Trophoblast cell (in vitro differentiated cells and primary cell): ENCODE measurements at regions not wholly inside any gene's neighbourhood (a gene's known extent, or its start where the extent isn't known, plus 50 kb on each side); places are given as distances from the start of the nearest gene placed in this dataset.

Experiments used
- DNase-seq, 2 donors: peaks; one replicate each; pipeline ENCODE4 v3.0.0-alpha.2; 2016
- H2AFZ ChIP-seq: 2 replicates; pipeline ENCODE4 v1.6.1; 2013; ENCODE audit warnings: low read length, moderate library complexity, mild to moderate bottlenecking; ENCODE audit not compliant: insufficient read depth, poor library complexity
- H2AK5ac ChIP-seq: 2 replicates; pipeline ENCODE4 v1.6.1; 2013; ENCODE audit warnings: mild to moderate bottlenecking, low read length
- H2BK120ac ChIP-seq: 2 replicates; pipeline ENCODE4 v1.6.1; 2013; ENCODE audit warnings: low read length, mild to moderate bottlenecking, moderate library complexity; ENCODE audit not compliant: insufficient read depth, poor library complexity
- H2BK12ac ChIP-seq: 2 replicates; pipeline ENCODE4 v1.6.1; 2013; ENCODE audit warnings: mild to moderate bottlenecking, low read length, moderate library complexity
- H2BK5ac ChIP-seq: 2 replicates; pipeline ENCODE4 v1.6.1; 2013; ENCODE audit warnings: low read length, low read depth, moderate library complexity, mild to moderate bottlenecking; ENCODE audit not compliant: poor library complexity
- H3K14ac ChIP-seq: 2 replicates; pipeline ENCODE4 v1.6.1; 2013; ENCODE audit warnings: mild to moderate bottlenecking, low read length
- H3K18ac ChIP-seq: 2 replicates; pipeline ENCODE4 v1.6.1; 2013; ENCODE audit warnings: mild to moderate bottlenecking, low read length
- H3K23ac ChIP-seq: 2 replicates; pipeline ENCODE4 v1.6.1; 2013; ENCODE audit warnings: low read length
- H3K27ac ChIP-seq: 2 replicates; pipeline ENCODE4 v1.5.1; 2013; ENCODE audit warnings: low read depth, mild to moderate bottlenecking, inconsistent platforms, low read length, moderate library complexity
- H3K27me3 ChIP-seq: 2 replicates; pipeline ENCODE4 v1.6.1; 2013; ENCODE audit warnings: inconsistent platforms, mild to moderate bottlenecking, low read length, moderate library complexity; ENCODE audit not compliant: insufficient read depth
- H3K36me3 ChIP-seq, 2 experiments: 1 replicate in 1 of 2; 2 replicates in 1 of 2; pipeline ENCODE4 v1.6.1; 2013; ENCODE audit warnings: low read length in 2 of 2, mild to moderate bottlenecking in 2 of 2, moderate library complexity in 1 of 2; ENCODE audit not compliant: insufficient read depth in 2 of 2, control insufficient read depth in 1 of 2
- H3K4ac ChIP-seq: 2 replicates; pipeline ENCODE4 v1.6.1; 2013; ENCODE audit warnings: low read depth, mild to moderate bottlenecking, low read length, moderate library complexity
- H3K4me1 ChIP-seq, 2 experiments: 1 replicate in 1 of 2; 2 replicates in 1 of 2; pipeline ENCODE4 v1.6.1; 2013; ENCODE audit warnings: low read length in 2 of 2, mild to moderate bottlenecking in 2 of 2, moderate library complexity in 1 of 2; ENCODE audit not compliant: insufficient read depth in 2 of 2, control insufficient read depth in 1 of 2
- H3K4me2 ChIP-seq: 2 replicates; pipeline ENCODE4 v1.6.1; 2013; ENCODE audit warnings: inconsistent platforms, mild to moderate bottlenecking, low read length, moderate library complexity
- H3K4me3 ChIP-seq: 2 replicates; pipeline ENCODE4 v1.5.1; 2013; ENCODE audit warnings: mild to moderate bottlenecking, low read depth, low read length, inconsistent platforms
- H3K79me1 ChIP-seq: one replicate; pipeline ENCODE4 v1.6.1; 2013; ENCODE audit warnings: low read length
- H3K79me2 ChIP-seq: 2 replicates; pipeline ENCODE4 v1.6.1; 2013; ENCODE audit warnings: low read length, mild to moderate bottlenecking; ENCODE audit not compliant: control insufficient read depth, insufficient read depth, poor library complexity
- H3K9ac ChIP-seq: 2 replicates; pipeline ENCODE4 v1.6.1; 2013; ENCODE audit warnings: mild to moderate bottlenecking, low read length
- H3K9me3 ChIP-seq: 2 replicates; pipeline ENCODE4 v1.6.1; 2013; ENCODE audit warnings: low read depth, mild to moderate bottlenecking, control low read depth, inconsistent platforms, low read length; ENCODE audit not compliant: insufficient read depth
- H4K12ac ChIP-seq: 2 replicates; pipeline ENCODE4 v1.6.1; 2013; ENCODE audit warnings: low read depth, mild to moderate bottlenecking, low read length, moderate library complexity
- H4K8ac ChIP-seq: 2 replicates; pipeline ENCODE4 v1.6.1; 2013; ENCODE audit warnings: low read depth, mild to moderate bottlenecking, low read length, moderate library complexity
- H4K91ac ChIP-seq: one replicate; pipeline ENCODE4 v1.6.1; 2013; ENCODE audit warnings: low read depth, mild to moderate bottlenecking, low read length, moderate library complexity
- WGBS: extraction: QIAGEN DNeasy Blood & Tissue Kit; methylation state at CpG from one replicate; pipeline ENCODE4 v1.1.7; 2013; ENCODE audit warnings: missing lambda C conversion rate; ENCODE audit not compliant: insufficient read length, insufficient coverage; ENCODE audit errors: extremely low coverage; 5-methylcytosine and 5-hydroxymethylcytosine counted together

GRCh38 chr1:95451904-95452303 is 217.9 kb downstream of the RWDD3 start:
- H3K4me2 ChIP-seq = no peak overlapping the region
- no peak overlapping the region for H2BK120ac ChIP-seq
- no peak overlapping the region for H2BK12ac ChIP-seq
- no peak overlapping the region for H3K4ac ChIP-seq
- no peak overlapping the region for H3K18ac ChIP-seq
- no peaks in the 10 kb centered on the region for H3K79me1 ChIP-seq
- H3K4me3 ChIP-seq = no peak overlapping the region
- no peak overlapping the region for H4K91ac ChIP-seq
- H3K27me3 ChIP-seq = no peaks in the 10 kb centered on the region
- no peak overlapping the region for H4K12ac ChIP-seq
- no peaks in the 10 kb centered on the region for H3K9me3 ChIP-seq
- WGBS = no CpG with 5 or more reads among the region's 3 CpGs
- H3K14ac ChIP-seq = no peak overlapping the region
- no peak overlapping the region for H4K8ac ChIP-seq
- no peaks in the 10 kb centered on the region for H3K79me2 ChIP-seq
- DNase-seq = no peak
- H2AFZ ChIP-seq = no peak overlapping the region
- H3K9ac ChIP-seq = no peak overlapping the region
- no peak overlapping the region for H2AK5ac ChIP-seq
- H3K27ac ChIP-seq = no peak overlapping the region
- H3K4me1 ChIP-seq = no peaks in the 10 kb centered on the region
- H3K36me3 ChIP-seq = no peaks in the 10 kb centered on the region
- H2BK5ac ChIP-seq = no peak overlapping the region
- no peak overlapping the region for H3K23ac ChIP-seq

- Histone ChIP-seq H3K27ac (no peak overlapping the region), H3K4me1 (no peaks in the 10 kb centered on the region), H3K4me2 (no peak overlapping the region), H3K9ac (no peak overlapping the region), H3K23ac (no peak overlapping the region), H3K14ac (no peak overlapping the region), H2BK120ac (no peak overlapping the region), H4K12ac (no peak overlapping the region), H3K27me3 (no peaks in the 10 kb centered on the region), H3K4me3 (no peak overlapping the region), H3K18ac (no peak overlapping the region), H3K79me1 (no peaks in the 10 kb centered on the region), H3K9me3 (no peaks in the 10 kb centered on the region), H4K8ac (no peak overlapping the region), H3K36me3 (no peaks in the 10 kb centered on the region), H2BK5ac (no peak overlapping the region), H2AFZ (no peak overlapping the region), H2BK12ac (no peak overlapping the region), H3K4ac (no peak overlapping the region), H3K79me2 (no peaks in the 10 kb centered on the region), H2AK5ac (no peak overlapping the region), H4K91ac (no peak overlapping the region)
- no peak for DNase-seq
- no CpG with 5 or more reads among the region's 2 CpGs for WGBS
Measured at GRCh38 chr1:95453053-95453452, 219.0 kb downstream of the RWDD3 start.

DNA sequence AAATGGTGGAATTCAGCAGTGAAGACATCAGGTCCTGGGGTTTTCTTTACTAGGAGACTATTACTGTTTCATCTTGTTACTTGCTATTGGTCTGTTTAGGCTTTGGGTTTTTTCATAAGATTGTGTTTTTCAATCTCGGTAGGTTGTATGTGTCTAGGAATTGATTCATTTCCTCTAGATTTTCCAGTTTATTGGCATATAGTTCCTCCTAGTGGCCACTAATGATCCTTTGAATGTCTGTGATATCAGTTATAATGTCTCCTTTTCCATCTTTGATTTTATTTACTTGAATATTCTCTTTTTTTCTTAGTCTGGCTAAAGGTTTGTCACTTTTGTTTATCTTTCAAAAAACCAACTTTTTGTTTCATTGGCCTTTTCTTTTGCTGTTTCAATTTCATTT is 233.0 kb downstream of the RWDD3 start:
- H3K79me2 ChIP-seq = no peaks in the 10 kb centered on the region
- no peak overlapping the region for H2BK5ac ChIP-seq
- H4K8ac ChIP-seq = no peak overlapping the region
- no peak overlapping the region for H3K9ac ChIP-seq
- H2BK12ac ChIP-seq = no peak overlapping the region
- H3K27me3 ChIP-seq = no peaks in the 10 kb centered on the region
- no peak overlapping the region for H3K18ac ChIP-seq
- no peak overlapping the region for H2BK120ac ChIP-seq
- no peaks in the 10 kb centered on the region for H3K9me3 ChIP-seq
- no peak overlapping the region for H2AFZ ChIP-seq
- H3K4me2 ChIP-seq = no peak overlapping the region
- no peak overlapping the region for H4K12ac ChIP-seq
- H3K4me3 ChIP-seq = no peak overlapping the region
- no peak overlapping the region for H3K23ac ChIP-seq
- WGBS = no CpG with 5 or more reads among the region's 1 CpG
- H4K91ac ChIP-seq = no peak overlapping the region
- no peak overlapping the region for H2AK5ac ChIP-seq
- no peak overlapping the region for H3K27ac ChIP-seq
- no peak for DNase-seq
- no peaks in the 10 kb centered on the region for H3K36me3 ChIP-seq
- no peak overlapping the region for H3K14ac ChIP-seq
- no peak overlapping the region for H3K4ac ChIP-seq
- H3K79me1 ChIP-seq = no peaks in the 10 kb centered on the region
- peaks cover 0 to 5% of the 10 kb centered on the region in 2 experiments for H3K4me1 ChIP-seq

DNA sequence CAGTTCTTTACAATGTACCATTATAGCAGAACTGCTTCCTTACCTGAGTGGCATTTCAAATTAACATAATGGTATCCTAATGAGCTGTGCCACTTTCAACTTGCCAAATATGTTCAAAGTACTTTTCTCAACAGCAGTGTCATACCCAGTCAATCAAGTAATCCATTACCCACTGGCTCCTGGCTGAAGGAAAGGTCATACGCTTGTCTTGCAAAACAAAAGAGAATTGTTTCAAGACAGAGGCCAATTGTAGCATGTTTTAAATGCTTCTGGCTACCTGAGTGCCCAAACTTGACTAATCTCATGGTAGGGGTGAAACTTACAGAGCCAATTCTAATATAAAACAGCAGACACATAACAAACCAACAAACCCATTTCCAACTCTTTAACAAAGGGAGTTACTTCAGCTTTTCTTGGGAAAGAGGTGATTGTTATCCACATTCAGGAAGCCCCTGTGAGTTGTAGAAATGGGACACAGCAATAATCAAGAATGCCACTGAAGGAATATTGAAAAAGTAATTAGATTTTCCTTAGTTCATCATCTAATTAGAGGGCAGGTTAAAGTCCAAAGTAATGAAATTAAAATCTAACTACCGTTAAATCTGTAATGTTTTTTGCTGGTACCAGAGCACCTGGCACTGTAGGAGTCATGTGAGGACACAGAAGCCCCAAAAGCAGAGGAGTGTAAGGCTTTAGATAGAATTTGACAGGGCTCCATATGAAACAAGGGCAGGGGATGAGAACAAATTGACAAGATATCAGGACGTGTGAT is 241.9 kb downstream of the RWDD3 start:
- no peak overlapping the region for H2AK5ac ChIP-seq
- H3K9ac ChIP-seq = no peak overlapping the region
- H4K12ac ChIP-seq = no peak overlapping the region
- H3K27ac ChIP-seq = no peak overlapping the region
- no peak overlapping the region for H3K18ac ChIP-seq
- DNase-seq = no peak
- no peak overlapping the region for H2BK12ac ChIP-seq
- no peak overlapping the region for H4K8ac ChIP-seq
- H3K36me3 ChIP-seq = no peaks in the 10 kb centered on the region
- no peak overlapping the region for H2AFZ ChIP-seq
- no peak overlapping the region for H2BK120ac ChIP-seq
- H3K4me3 ChIP-seq = no peak overlapping the region
- H3K27me3 ChIP-seq = no peaks in the 10 kb centered on the region
- H3K4me1 ChIP-seq = peaks cover 0 to 3% of the 10 kb centered on the region in 2 experiments
- H3K23ac ChIP-seq = no peak overlapping the region
- no peaks in the 10 kb centered on the region for H3K79me1 ChIP-seq
- H3K79me2 ChIP-seq = no peaks in the 10 kb centered on the region
- H3K4me2 ChIP-seq = no peak overlapping the region
- no peak overlapping the region for H3K4ac ChIP-seq
- H4K91ac ChIP-seq = no peak overlapping the region
- WGBS = no CpG with 5 or more reads among the region's 3 CpGs
- no peak overlapping the region for H2BK5ac ChIP-seq
- H3K9me3 ChIP-seq = peaks cover 2% of the 10 kb centered on the region
- no peak overlapping the region for H3K14ac ChIP-seq
